ENCODE measurements at regions not wholly inside any gene's neighbourhood (a gene's known extent, or its start where the extent isn't known, plus 50 kb on each side); places are given as distances from the start of the nearest gene placed in this dataset.

- no peak for DNase-seq (ENCODE audit: low read depth)
- TF ChIP-seq CTCF (conservative IDR thresholded peaks at IDR 0.05; ENCODE audit: low read depth, low read length), result no peak
- no peak overlapping the region for H3K4me3 ChIP-seq (ENCODE audit: low read length)
Measured at GRCh38 chrX:6448003-6448402, 86.9 kb downstream of the VCX3A start.

- TF ChIP-seq CTCF (conservative IDR thresholded peaks at IDR 0.05; ENCODE audit: low read depth, low read length), result no peak
- DNase-seq (ENCODE audit: low read depth), result no peak
- no peak overlapping the region for H3K4me3 ChIP-seq (ENCODE audit: low read length)
Measured at GRCh38 chrX:6446582-6446981, 88.3 kb downstream of the VCX3A start.

- no peak overlapping the region for H3K4me3 ChIP-seq (ENCODE audit: low read length)
- DNase-seq (ENCODE audit: low read depth), result no peak
- no peak for TF ChIP-seq CTCF (conservative IDR thresholded peaks at IDR 0.05; ENCODE audit: low read depth, low read length)
Measured at GRCh38 chrX:6440648-6441047, 94.3 kb downstream of the VCX3A start.

- no peak for DNase-seq (ENCODE audit: low read depth)
- no peak overlapping the region for H3K4me3 ChIP-seq (ENCODE audit: low read length)
- TF ChIP-seq CTCF (conservative IDR thresholded peaks at IDR 0.05; ENCODE audit: low read depth, low read length), result no peak
Measured at GRCh38 chrX:6432226-6432625, 102.7 kb downstream of the VCX3A start.

- no peak for DNase-seq (ENCODE audit: low read depth)
- H3K4me3 ChIP-seq (ENCODE audit: low read length), result no peak overlapping the region
- TF ChIP-seq CTCF (conservative IDR thresholded peaks at IDR 0.05; ENCODE audit: low read depth, low read length), result no peak
Measured at GRCh38 chrX:6407542-6407941, 127.4 kb downstream of the VCX3A start.

GRCh38 chrX:6386837-6387236 lies 148.1 kb downstream of the VCX3A start:
- H3K4me3 ChIP-seq (ENCODE audit: low read length), result no peak overlapping the region
- no peak for DNase-seq (ENCODE audit: low read depth)
- TF ChIP-seq CTCF (conservative IDR thresholded peaks at IDR 0.05; ENCODE audit: low read depth, low read length), result no peak

- no peak for TF ChIP-seq CTCF (conservative IDR thresholded peaks at IDR 0.05; ENCODE audit: low read depth, low read length)
- H3K4me3 ChIP-seq (ENCODE audit: low read length), result no peak overlapping the region
- DNase-seq (ENCODE audit: low read depth), result no peak
Measured at GRCh38 chrX:6384921-6385320, 150.0 kb downstream of the VCX3A start.
